Mesendoderm (in vitro differentiated cells): ENCODE measurements at regions not wholly inside any gene's neighbourhood (a gene's known extent, or its start where the extent isn't known, plus 50 kb on each side); places are given as distances from the start of the nearest gene placed in this dataset.
"Not testable (repeated sequence)": the region's sequence is repeated elsewhere in the genome, so short reads cannot be mapped to it uniquely, and the experiment has no call there.

ENCODE experiments used
- DNase-seq: peaks from one replicate; pipeline ENCODE4 v3.0.0; 2013
- H2AK5ac ChIP-seq: 2 replicates; pipeline ENCODE4 v1.6.1; 2013; ENCODE audit warnings: low read length, inconsistent platforms
- H2BK120ac ChIP-seq: 2 replicates; pipeline ENCODE4 v1.6.1; 2013; ENCODE audit warnings: low read depth, mild to moderate bottlenecking, low read length, moderate library complexity, mixed read lengths
- H2BK15ac ChIP-seq: replicated peaks from 2 replicates; pipeline ENCODE4 v1.6.1; 2013; ENCODE audit warnings: low read depth, mild to moderate bottlenecking, moderate library complexity
- H2BK5ac ChIP-seq: 2 replicates; pipeline ENCODE4 v1.6.1; 2013; ENCODE audit warnings: low read length, inconsistent platforms
- H3K18ac ChIP-seq: 2 replicates; pipeline ENCODE4 v1.6.1; 2013; ENCODE audit warnings: mild to moderate bottlenecking, low read length, mixed read lengths
- H3K23ac ChIP-seq: one replicate; pipeline ENCODE4 v1.6.1; 2013; ENCODE audit warnings: low read length
- H3K27ac ChIP-seq: 2 replicates; pipeline ENCODE4 v1.5.1; 2013; ENCODE audit warnings: low read depth, mild to moderate bottlenecking, inconsistent platforms, low read length, moderate library complexity
- H3K27me3 ChIP-seq: 2 replicates; pipeline ENCODE4 v1.6.1; 2013; ENCODE audit warnings: low read length, control low read depth, mild to moderate bottlenecking, inconsistent platforms; ENCODE audit not compliant: insufficient read depth, poor library complexity
- H3K36me3 ChIP-seq: 2 replicates; pipeline ENCODE4 v1.6.1; 2013; ENCODE audit warnings: low read length, inconsistent platforms; ENCODE audit not compliant: control insufficient read depth, insufficient read depth
- H3K4ac ChIP-seq: one replicate; pipeline ENCODE4 v1.6.1; 2013; ENCODE audit warnings: low read depth, mild to moderate bottlenecking, low read length, moderate library complexity
- H3K4me1 ChIP-seq: 2 replicates; pipeline ENCODE4 v1.6.1; 2013; ENCODE audit warnings: low read depth, low read length, inconsistent platforms; ENCODE audit not compliant: control insufficient read depth
- H3K4me2 ChIP-seq: 2 replicates; pipeline ENCODE4 v1.6.1; 2013; ENCODE audit warnings: low read length
- H3K4me3 ChIP-seq: 2 replicates; pipeline ENCODE4 v1.5.1; 2013; ENCODE audit warnings: mild to moderate bottlenecking, low read length
- H3K56ac ChIP-seq: one replicate; pipeline ENCODE4 v1.6.1; 2013; ENCODE audit warnings: low read length
- H3K79me1 ChIP-seq: 2 replicates; pipeline ENCODE4 v1.6.1; 2013; ENCODE audit warnings: low read length, inconsistent platforms
- H3K79me2 ChIP-seq: 2 replicates; pipeline ENCODE4 v1.6.1; 2013; ENCODE audit warnings: mild to moderate bottlenecking, low read length; ENCODE audit not compliant: control insufficient read depth, insufficient read depth
- H3K9ac ChIP-seq: 2 replicates; pipeline ENCODE4 v1.6.1; 2013; ENCODE audit warnings: low read length, inconsistent platforms
- H4K5ac ChIP-seq: one replicate; pipeline ENCODE4 v1.6.1; 2013; ENCODE audit warnings: low read length
- H4K8ac ChIP-seq: one replicate; pipeline ENCODE4 v1.6.1; 2013; ENCODE audit warnings: low read depth, mild to moderate bottlenecking, control low read depth, low read length, moderate library complexity
- WGBS: extraction: QIAGEN DNeasy Blood & Tissue Kit; methylation state at CpG from one replicate; pipeline ENCODE4 v1.1.7; 2013; ENCODE audit warnings: low lambda C conversion rate, missing lambda C conversion rate; ENCODE audit not compliant: insufficient coverage; ENCODE audit errors: extremely low coverage; 5-methylcytosine and 5-hydroxymethylcytosine counted together

- Histone ChIP-seq H3K27me3 (no peaks in the 10 kb centered on the region), H3K27ac (no peak overlapping the region), H2AK5ac (no peak overlapping the region), H3K36me3 (no peaks in the 10 kb centered on the region), H3K4ac (no peak overlapping the region), H3K4me2 (no peak overlapping the region), H4K5ac (no peak overlapping the region), H4K8ac (no peak overlapping the region), H3K9ac (no peak overlapping the region), H3K23ac (no peak overlapping the region), H2BK15ac (no peak overlapping the region), H2BK5ac (no peak overlapping the region), H3K4me1 (no peaks in the 10 kb centered on the region), H3K56ac (no peak overlapping the region), H3K79me2 (no peaks in the 10 kb centered on the region), H3K18ac (no peak overlapping the region), H3K79me1 (no peaks in the 10 kb centered on the region), H3K4me3 (no peak overlapping the region), H2BK120ac (no peak overlapping the region)
- no peak for DNase-seq
- no CpG with 5 or more reads among the region's 10 CpGs for WGBS
These were observed 107.5 kb downstream of the ERMARD start for GRCh38 chr6:169858935-169859351.

GRCh38 chr6:169858293-169858934 lies 107.0 kb downstream of the ERMARD start:
- Histone ChIP-seq H3K56ac (no peak overlapping the region), H3K4me2 (no peak overlapping the region), H2BK15ac (no peak overlapping the region), H3K4me3 (no peak overlapping the region), H3K4me1 (no peaks in the 10 kb centered on the region), H2AK5ac (no peak overlapping the region), H2BK5ac (no peak overlapping the region), H3K27ac (no peak overlapping the region), H3K23ac (no peak overlapping the region), H3K79me2 (no peaks in the 10 kb centered on the region), H3K27me3 (no peaks in the 10 kb centered on the region), H3K36me3 (no peaks in the 10 kb centered on the region), H3K9ac (no peak overlapping the region), H3K18ac (no peak overlapping the region), H4K5ac (no peak overlapping the region), H2BK120ac (no peak overlapping the region), H3K4ac (no peak overlapping the region), H4K8ac (no peak overlapping the region), H3K79me1 (no peaks in the 10 kb centered on the region)
- WGBS = no CpG with 5 or more reads among the region's 17 CpGs
- no peak for DNase-seq

GRCh38 chr6:169857343-169858292 lies 106.2 kb downstream of the ERMARD start:
- no peak overlapping the region for H2BK120ac ChIP-seq
- no peak overlapping the region for H3K4me2 ChIP-seq

GRCh38 chr6:169856442-169857342 lies 105.3 kb downstream of the ERMARD start:
- not testable (repeated sequence) for H3K4ac ChIP-seq, H3K27ac ChIP-seq, H2AK5ac ChIP-seq, H4K8ac ChIP-seq, H4K5ac ChIP-seq, DNase-seq, H3K79me2 ChIP-seq, H2BK15ac ChIP-seq, H3K4me2 ChIP-seq, H2BK120ac ChIP-seq, H3K27me3 ChIP-seq, H3K23ac ChIP-seq, H3K36me3 ChIP-seq, H3K18ac ChIP-seq, H3K56ac ChIP-seq, H3K4me3 ChIP-seq, H3K79me1 ChIP-seq, H3K4me1 ChIP-seq, H2BK5ac ChIP-seq, H3K9ac ChIP-seq
- WGBS = no CpG with 5 or more reads among the region's 49 CpGs

More at GRCh38 chr6:169857343-169858292, 106.2 kb downstream of the ERMARD start:
- DNase-seq = no peak
- no peak overlapping the region for H3K27ac ChIP-seq
- no peak overlapping the region for H3K9ac ChIP-seq
- no peaks in the 10 kb centered on the region for H3K79me1 ChIP-seq
- H3K79me2 ChIP-seq = no peaks in the 10 kb centered on the region
- no peaks in the 10 kb centered on the region for H3K4me1 ChIP-seq
- H3K36me3 ChIP-seq = no peaks in the 10 kb centered on the region
- H2BK15ac ChIP-seq = no peak overlapping the region
- no peak overlapping the region for H3K23ac ChIP-seq
- no peak overlapping the region for H3K56ac ChIP-seq
- no peak overlapping the region for H3K4ac ChIP-seq
- no peak overlapping the region for H2BK5ac ChIP-seq
- no peak overlapping the region for H4K5ac ChIP-seq
- no CpG with 5 or more reads among the region's 19 CpGs for WGBS
- H2AK5ac ChIP-seq = no peak overlapping the region
- H3K27me3 ChIP-seq = no peaks in the 10 kb centered on the region
- no peak overlapping the region for H4K8ac ChIP-seq
- H3K18ac ChIP-seq = no peak overlapping the region
- H3K4me3 ChIP-seq = no peak overlapping the region

- Histone ChIP-seq H3K79me2 (no peaks in the 10 kb centered on the region), H3K4ac (no peak overlapping the region), H3K18ac (no peak overlapping the region), H2AK5ac (no peak overlapping the region), H3K4me1 (no peaks in the 10 kb centered on the region), H3K36me3 (no peaks in the 10 kb centered on the region), H2BK120ac (no peak overlapping the region), H3K4me3 (no peak overlapping the region), H4K8ac (no peak overlapping the region), H3K79me1 (no peaks in the 10 kb centered on the region), H3K4me2 (no peak overlapping the region), H3K56ac (no peak overlapping the region), H3K27me3 (no peaks in the 10 kb centered on the region), H3K27ac (no peak overlapping the region), H3K9ac (no peak overlapping the region), H3K23ac (no peak overlapping the region), H4K5ac (no peak overlapping the region), H2BK15ac (no peak overlapping the region), H2BK5ac (no peak overlapping the region)
- no CpG with 5 or more reads among the region's 4 CpGs for WGBS
- no peak for DNase-seq
These were observed 103.4 kb downstream of the ERMARD start for GRCh38 chr6:169854813-169855212.
